ENCODE measurements at regions not wholly inside any gene's neighbourhood (a gene's known extent, or its start where the extent isn't known, plus 50 kb on each side); places are given as distances from the start of the nearest gene placed in this dataset.

GRCh38 chr9:13429301-13430190, 150.1 kb upstream of the MPDZ start:
- in situ Hi-C loops (cut with HindIII; ENCODE audit: low pct_unique_long_range_greater_than_20kb, low sequenced_read_pairs) = no loop called here
- no peak for DNase-seq (ENCODE audit: low read depth, low spot score)

- no peak for DNase-seq (ENCODE audit: low read depth, low spot score)
- in situ Hi-C loops (cut with HindIII; ENCODE audit: low pct_unique_long_range_greater_than_20kb, low sequenced_read_pairs) = no loop called here
Measured at GRCh38 chr9:13428766-13429165, 149.3 kb upstream of the MPDZ start.

- DNase-seq (ENCODE audit: low read depth, low spot score) = peak; percentile 57
- in situ Hi-C loops (cut with HindIII; ENCODE audit: low pct_unique_long_range_greater_than_20kb, low sequenced_read_pairs) = no loop called here
Measured at GRCh38 chr9:13427587-13427986, 148.1 kb upstream of the MPDZ start.

- in situ Hi-C loops (cut with HindIII; ENCODE audit: low pct_unique_long_range_greater_than_20kb, low sequenced_read_pairs) = no loop called here
- DNase-seq (ENCODE audit: low read depth, low spot score) = no peak
Measured at GRCh38 chr9:13426606-13427005, 147.1 kb upstream of the MPDZ start.

GRCh38 chr9:13424872-13425271, 145.4 kb upstream of the MPDZ start:
- in situ Hi-C loops (cut with HindIII; ENCODE audit: low pct_unique_long_range_greater_than_20kb, low sequenced_read_pairs) = no loop called here

GRCh38 chr9:13424204-13424603, 144.7 kb upstream of the MPDZ start:
- DNase-seq (ENCODE audit: low read depth, low spot score) = no peak
- in situ Hi-C loops (cut with HindIII; ENCODE audit: low pct_unique_long_range_greater_than_20kb, low sequenced_read_pairs) = no loop called here

More at GRCh38 chr9:13424872-13425271, 145.4 kb upstream of the MPDZ start:
- no peak for DNase-seq (ENCODE audit: low read depth, low spot score)

- in situ Hi-C loops (cut with HindIII; ENCODE audit: low pct_unique_long_range_greater_than_20kb, low sequenced_read_pairs) = no loop called here
- DNase-seq (ENCODE audit: low read depth, low spot score) = no peak
Measured at GRCh38 chr9:13414349-13414748, 134.9 kb upstream of the MPDZ start.

- no peak for DNase-seq (ENCODE audit: low read depth, low spot score)
- in situ Hi-C loops (cut with HindIII; ENCODE audit: low pct_unique_long_range_greater_than_20kb, low sequenced_read_pairs) = no loop called here
Measured at GRCh38 chr9:13412331-13412730, 132.8 kb upstream of the MPDZ start.

- in situ Hi-C loops (cut with HindIII; ENCODE audit: low pct_unique_long_range_greater_than_20kb, low sequenced_read_pairs) = no loop called here
- DNase-seq (ENCODE audit: low read depth, low spot score) = no peak
Measured at GRCh38 chr9:13411791-13412190, 132.3 kb upstream of the MPDZ start.

- no peak for DNase-seq (ENCODE audit: low read depth, low spot score)
- in situ Hi-C loops (cut with HindIII; ENCODE audit: low pct_unique_long_range_greater_than_20kb, low sequenced_read_pairs) = no loop called here
Measured at GRCh38 chr9:13410566-13411031, 131.1 kb upstream of the MPDZ start.

- in situ Hi-C loops (cut with HindIII; ENCODE audit: low pct_unique_long_range_greater_than_20kb, low sequenced_read_pairs) = no loop called here
- DNase-seq (ENCODE audit: low read depth, low spot score) = no peak
Measured at GRCh38 chr9:13397661-13398060, 118.2 kb upstream of the MPDZ start.

GRCh38 chr9:13397220-13397619, 117.7 kb upstream of the MPDZ start:
- no peak for DNase-seq (ENCODE audit: low read depth, low spot score)
- in situ Hi-C loops (cut with HindIII; ENCODE audit: low pct_unique_long_range_greater_than_20kb, low sequenced_read_pairs) = no loop called here

GRCh38 chr9:13396418-13396817, 116.9 kb upstream of the MPDZ start:
- no peak for DNase-seq (ENCODE audit: low read depth, low spot score)
- in situ Hi-C loops (cut with HindIII; ENCODE audit: low pct_unique_long_range_greater_than_20kb, low sequenced_read_pairs) = no loop called here

GRCh38 chr9:13395156-13395555, 115.7 kb upstream of the MPDZ start:
- in situ Hi-C loops (cut with HindIII; ENCODE audit: low pct_unique_long_range_greater_than_20kb, low sequenced_read_pairs) = no loop called here
- DNase-seq (ENCODE audit: low read depth, low spot score) = no peak

- in situ Hi-C loops (cut with HindIII; ENCODE audit: low pct_unique_long_range_greater_than_20kb, low sequenced_read_pairs) = no loop called here
- DNase-seq (ENCODE audit: low read depth, low spot score) = no peak
Measured at GRCh38 chr9:13388157-13388556, 108.7 kb upstream of the MPDZ start.

GRCh38 chr9:13387734-13388067, 108.2 kb upstream of the MPDZ start:
- no peak for DNase-seq (ENCODE audit: low read depth, low spot score)
- in situ Hi-C loops (cut with HindIII; ENCODE audit: low pct_unique_long_range_greater_than_20kb, low sequenced_read_pairs) = no loop called here

- no peak for DNase-seq (ENCODE audit: low read depth, low spot score)
- in situ Hi-C loops (cut with HindIII; ENCODE audit: low pct_unique_long_range_greater_than_20kb, low sequenced_read_pairs) = no loop called here
Measured at GRCh38 chr9:13386935-13387733, 107.6 kb upstream of the MPDZ start.

- no peak for DNase-seq (ENCODE audit: low read depth, low spot score)
- in situ Hi-C loops (cut with HindIII; ENCODE audit: low pct_unique_long_range_greater_than_20kb, low sequenced_read_pairs) = no loop called here
Measured at GRCh38 chr9:13386316-13386715, 106.8 kb upstream of the MPDZ start.

- no peak for DNase-seq (ENCODE audit: low read depth, low spot score)
- in situ Hi-C loops (cut with HindIII; ENCODE audit: low pct_unique_long_range_greater_than_20kb, low sequenced_read_pairs) = no loop called here
Measured at GRCh38 chr9:13383855-13384254, 104.4 kb upstream of the MPDZ start.
